Esophagus muscularis mucosa (tissue), 4 donors: ENCODE measurements at regions not wholly inside any gene's neighbourhood (a gene's known extent, or its start where the extent isn't known, plus 50 kb on each side); places are given as distances from the start of the nearest gene placed in this dataset.

Experiments used
- EP300 ChIP-seq: sonication (generic); formaldehyde crosslinking; IDR thresholded peaks from one replicate; pipeline ENCODE4 v1.6.1; 2017; ENCODE audit warnings: antibody characterized with exemption
- POLR2A ChIP-seq: fragments of 450-650 bp; IDR thresholded peaks from one replicate; pipeline ENCODE4 v1.6.1; 2017; ENCODE audit warnings: antibody characterized with exemption, moderate library complexity, mild to moderate bottlenecking, low read depth
- POLR2AphosphoS5 ChIP-seq, 2 donors: sonication (generic); formaldehyde crosslinking; IDR thresholded peaks; one replicate each; pipeline ENCODE4 v1.6.1; 2017; ENCODE audit warnings: antibody characterized with exemption in 2 of 2
- TF ChIP-seq, protein P1 (sequence below), 3 experiments: fragments of 200-600 bp in 2 of 3; fragments of 450-650 bp in 1 of 3; sonication (generic) in 2 of 3; IDR thresholded peaks; one replicate each; pipeline ENCODE4 v1.5.1; 2017 to 2019; ENCODE audit warnings: antibody characterized with exemption in 3 of 3, mild to moderate bottlenecking in 2 of 3, moderate library complexity in 1 of 3

DNA sequence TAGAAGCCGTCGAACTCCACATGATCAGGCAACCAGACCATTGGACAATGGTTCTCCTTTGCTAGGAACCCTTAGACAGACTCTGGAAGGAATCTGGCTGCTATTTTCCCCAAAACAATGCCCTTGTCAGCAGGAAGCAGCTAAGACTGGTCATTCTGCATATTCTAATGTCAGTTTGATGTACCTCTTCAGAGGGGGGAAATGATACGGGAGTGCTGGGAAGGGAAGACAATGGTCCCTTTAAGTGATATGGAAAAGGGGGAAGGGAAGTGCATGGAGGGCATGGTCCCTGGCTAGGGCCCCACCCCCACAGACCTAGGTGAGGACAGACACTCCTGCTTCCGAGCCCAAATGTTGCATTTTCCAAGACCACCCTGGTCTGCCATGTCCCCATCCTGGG is 389.0 kb upstream of the SLITRK6 start:
- TF ChIP-seq EP300 (no peak), POLR2AphosphoS5 (IDR thresholded peaks at IDR 0.05) (no peak), POLR2A (no peak)
- TF ChIP-seq, protein P1, sequence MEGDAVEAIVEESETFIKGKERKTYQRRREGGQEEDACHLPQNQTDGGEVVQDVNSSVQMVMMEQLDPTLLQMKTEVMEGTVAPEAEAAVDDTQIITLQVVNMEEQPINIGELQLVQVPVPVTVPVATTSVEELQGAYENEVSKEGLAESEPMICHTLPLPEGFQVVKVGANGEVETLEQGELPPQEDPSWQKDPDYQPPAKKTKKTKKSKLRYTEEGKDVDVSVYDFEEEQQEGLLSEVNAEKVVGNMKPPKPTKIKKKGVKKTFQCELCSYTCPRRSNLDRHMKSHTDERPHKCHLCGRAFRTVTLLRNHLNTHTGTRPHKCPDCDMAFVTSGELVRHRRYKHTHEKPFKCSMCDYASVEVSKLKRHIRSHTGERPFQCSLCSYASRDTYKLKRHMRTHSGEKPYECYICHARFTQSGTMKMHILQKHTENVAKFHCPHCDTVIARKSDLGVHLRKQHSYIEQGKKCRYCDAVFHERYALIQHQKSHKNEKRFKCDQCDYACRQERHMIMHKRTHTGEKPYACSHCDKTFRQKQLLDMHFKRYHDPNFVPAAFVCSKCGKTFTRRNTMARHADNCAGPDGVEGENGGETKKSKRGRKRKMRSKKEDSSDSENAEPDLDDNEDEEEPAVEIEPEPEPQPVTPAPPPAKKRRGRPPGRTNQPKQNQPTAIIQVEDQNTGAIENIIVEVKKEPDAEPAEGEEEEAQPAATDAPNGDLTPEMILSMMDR (IDR thresholded peaks at IDR 0.05) = no peak
